Thyroid gland (tissue), 4 donors: ENCODE measurements at regions not wholly inside any gene's neighbourhood (a gene's known extent, or its start where the extent isn't known, plus 50 kb on each side); places are given as distances from the start of the nearest gene placed in this dataset.

Experiments used
- POLR2A ChIP-seq, 2 donors: fragments of 450-650 bp; IDR thresholded peaks; one replicate each; pipeline ENCODE4 v1.6.1; 2017; ENCODE audit warnings: antibody characterized with exemption in 2 of 2, mild to moderate bottlenecking in 2 of 2, moderate library complexity in 1 of 2
- TF ChIP-seq, protein P1 (sequence below), 6 experiments: fragments of 200-600 bp in 3 of 6; fragments of 450-650 bp in 3 of 6; sonication (generic) in 3 of 6; IDR thresholded peaks; one replicate each; pipeline ENCODE4 v1.5.1; 2016 to 2019; ENCODE audit warnings: antibody characterized with exemption in 6 of 6, mild to moderate bottlenecking in 2 of 6, inconsistent platforms in 1 of 6, moderate library complexity in 1 of 6

DNA sequence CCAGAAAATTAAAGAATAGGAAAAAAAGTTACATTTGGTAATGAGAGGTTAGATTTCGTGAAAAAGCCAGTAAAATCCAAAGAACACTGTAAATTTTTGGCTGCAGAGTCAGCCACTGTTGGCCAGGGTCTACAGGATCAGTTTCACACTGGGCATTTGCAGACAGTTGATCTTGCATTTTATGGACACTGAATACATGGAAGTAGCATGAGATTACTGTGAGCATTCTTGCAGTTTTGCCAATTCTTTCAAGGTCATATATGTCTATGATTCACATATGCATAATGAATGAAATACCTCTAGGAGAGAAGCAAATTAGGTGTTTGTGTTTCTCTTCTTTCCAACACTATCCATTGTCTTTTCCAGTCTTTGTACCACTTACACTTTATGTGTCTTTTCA lies 200.8 kb upstream of the DPYD start:
- TF ChIP-seq, protein P1, sequence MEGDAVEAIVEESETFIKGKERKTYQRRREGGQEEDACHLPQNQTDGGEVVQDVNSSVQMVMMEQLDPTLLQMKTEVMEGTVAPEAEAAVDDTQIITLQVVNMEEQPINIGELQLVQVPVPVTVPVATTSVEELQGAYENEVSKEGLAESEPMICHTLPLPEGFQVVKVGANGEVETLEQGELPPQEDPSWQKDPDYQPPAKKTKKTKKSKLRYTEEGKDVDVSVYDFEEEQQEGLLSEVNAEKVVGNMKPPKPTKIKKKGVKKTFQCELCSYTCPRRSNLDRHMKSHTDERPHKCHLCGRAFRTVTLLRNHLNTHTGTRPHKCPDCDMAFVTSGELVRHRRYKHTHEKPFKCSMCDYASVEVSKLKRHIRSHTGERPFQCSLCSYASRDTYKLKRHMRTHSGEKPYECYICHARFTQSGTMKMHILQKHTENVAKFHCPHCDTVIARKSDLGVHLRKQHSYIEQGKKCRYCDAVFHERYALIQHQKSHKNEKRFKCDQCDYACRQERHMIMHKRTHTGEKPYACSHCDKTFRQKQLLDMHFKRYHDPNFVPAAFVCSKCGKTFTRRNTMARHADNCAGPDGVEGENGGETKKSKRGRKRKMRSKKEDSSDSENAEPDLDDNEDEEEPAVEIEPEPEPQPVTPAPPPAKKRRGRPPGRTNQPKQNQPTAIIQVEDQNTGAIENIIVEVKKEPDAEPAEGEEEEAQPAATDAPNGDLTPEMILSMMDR (IDR thresholded peaks at IDR 0.05) = no peak
- no peak for TF ChIP-seq POLR2A (IDR thresholded peaks at IDR 0.05)
